CD4-positive, alpha-beta T cell (primary cell): ENCODE measurements at regions not wholly inside any gene's neighbourhood (a gene's known extent, or its start where the extent isn't known, plus 50 kb on each side); places are given as distances from the start of the nearest gene placed in this dataset.
A peak's percentile ranks its signal among the peaks of the same experiment; 100 is the strongest.

Source experiments
- ATAC-seq: fragments of 200-7000 bp; cut with Tn5 transposase; one replicate; pipeline ENCODE4 v1.10.0; 2022; ENCODE audit warnings: mild to moderate bottlenecking; ENCODE audit not compliant: poor library complexity
- CTCF ChIA-PET: fragments of 350-600 bp; sonication (Branson Sonifier 250); formaldehyde crosslinking; loops from one replicate; lab custom pipeline; 2021; ENCODE audit warnings: antibody characterized with exemption, inconsistent platforms; lab: Charles Lee
- POLR2A ChIA-PET: fragments of 350-600 bp; sonication (Branson Sonifier 250); formaldehyde crosslinking; loops from one replicate; lab custom pipeline; 2021; ENCODE audit warnings: antibody characterized with exemption, inconsistent platforms; lab: Charles Lee
- DNase-seq, 14 experiments: peaks; one replicate each; pipeline ENCODE4 v3.0.0-alpha.2; 2013 to 2020; ENCODE audit warnings: mixed read lengths in 2 of 14
- H3K27ac ChIP-seq, 2 donors: one replicate each; pipeline versions ENCODE4 v1.5.1 to v1.7.0; 2013; ENCODE audit warnings: low read length in 2 of 2, low read depth in 1 of 2, mild to moderate bottlenecking in 1 of 2
- H3K27me3 ChIP-seq, 2 experiments: 1 replicate in 1 of 2; 2 replicates in 1 of 2; pipeline versions ENCODE4 v1.6.1 to v1.7.0; 2013; ENCODE audit warnings: low read length in 2 of 2, control low read depth in 1 of 2, mild to moderate bottlenecking in 1 of 2, moderate library complexity in 1 of 2; ENCODE audit not compliant: insufficient read depth in 2 of 2, control insufficient read depth in 1 of 2
- H3K36me3 ChIP-seq: one replicate; pipeline ENCODE4 v1.6.1; 2013; ENCODE audit warnings: low read length, control low read depth; ENCODE audit not compliant: insufficient read depth
- H3K4me1 ChIP-seq: one replicate; pipeline ENCODE4 v1.6.1; 2013; ENCODE audit warnings: low read length, control low read depth; ENCODE audit not compliant: insufficient read depth
- H3K4me3 ChIP-seq: one replicate; pipeline ENCODE4 v1.5.1; 2013; ENCODE audit warnings: mild to moderate bottlenecking, low read length, moderate library complexity
- H3K9me3 ChIP-seq, 2 experiments: 1 replicate in 1 of 2; 2 replicates in 1 of 2; pipeline versions ENCODE4 v1.6.1 to v1.7.0; 2013; ENCODE audit warnings: low read length in 2 of 2, mild to moderate bottlenecking in 2 of 2, control low read depth in 1 of 2, moderate library complexity in 1 of 2; ENCODE audit not compliant: control insufficient read depth in 1 of 2, insufficient read depth in 1 of 2
- H3K27ac Mint-ChIP-seq: one replicate; pipeline ENCODE4 v1.8.0; 2020; ENCODE audit warnings: mixed read lengths
- H3K27me3 Mint-ChIP-seq: one replicate; pipeline ENCODE4 v1.8.0; 2021; ENCODE audit warnings: mixed read lengths
- H3K36me3 Mint-ChIP-seq: one replicate; pipeline ENCODE4 v1.8.0; 2021; ENCODE audit warnings: low read depth, mixed read lengths
- H3K4me1 Mint-ChIP-seq: one replicate; pipeline ENCODE4 v1.8.0; 2021; ENCODE audit warnings: low read depth, mixed read lengths
- H3K4me3 Mint-ChIP-seq: one replicate; pipeline ENCODE4 v1.8.0; 2020; ENCODE audit warnings: mild to moderate bottlenecking, mixed read lengths
- H3K9me3 Mint-ChIP-seq: one replicate; pipeline ENCODE4 v1.8.0; 2020; ENCODE audit warnings: mixed read lengths
- CTCF ChIP-seq: fragments of 200-600 bp; IDR thresholded peaks from one replicate; pipeline ENCODE4 v1.8.0; 2022; ENCODE audit warnings: antibody characterized with exemption, mild to moderate bottlenecking
- intact Hi-C, 2 experiments: fragments of 100-400 bp; cut with DNase I in 1 of 2; cut with micrococcal nuclease in 1 of 2; formaldehyde crosslinking; loops; one replicate each; pipeline versions ENCODE4 v1.15.1 to v1.9.0; 2023 to 2025; cut with DNase I, micrococcal nuclease

- Mint-ChIP-seq H3K27ac (no peak overlapping the region), H3K4me3 (peak overlapping the region; percentile 77), H3K36me3 (no peaks in the 10 kb centered on the region), H3K4me1 (peaks cover 34% of the 10 kb centered on the region), H3K27me3 (peaks cover 77% of the 10 kb centered on the region), H3K9me3 (no peaks in the 10 kb centered on the region)
- Histone ChIP-seq H3K9me3 (peaks cover 0 to 18% of the 10 kb centered on the region in 2 experiments), H3K4me1 (peaks cover 21% of the 10 kb centered on the region), H3K4me3 (no peak overlapping the region), H3K36me3 (no peaks in the 10 kb centered on the region), H3K27ac (no peak overlapping the region), H3K27me3 (peaks cover 34 to 55% of the 10 kb centered on the region in 2 experiments)
- ChIA-PET POLR2A (no interaction called here), CTCF (no interaction called here)
- ATAC-seq (no peak), DNase-seq (no peak)
- intact Hi-C loops, result no loop called here
- TF ChIP-seq CTCF, result no peak
Measured at GRCh38 chr6:21666853-21667681, 73.5 kb downstream of the SOX4 start.

- H3K27me3 ChIP-seq, result peaks cover 29 to 47% of the 10 kb centered on the region in 2 experiments
- DNase-seq (no peak), ATAC-seq (no peak)
- peaks cover 0 to 21% of the 10 kb centered on the region in 2 experiments for H3K9me3 ChIP-seq
- H3K27ac Mint-ChIP-seq, result no peak overlapping the region
- H3K4me1 ChIP-seq, result peaks cover 21% of the 10 kb centered on the region
- no peaks in the 10 kb centered on the region for H3K36me3 ChIP-seq
- no peak overlapping the region for H3K27ac ChIP-seq
- peaks cover 68% of the 10 kb centered on the region for H3K27me3 Mint-ChIP-seq
- POLR2A ChIA-PET, result no interaction called here
- intact Hi-C loops, result no loop called here
- CTCF ChIA-PET, result no interaction called here
- TF ChIP-seq CTCF, result no peak
- peaks cover 30% of the 10 kb centered on the region for H3K4me1 Mint-ChIP-seq
- H3K4me3 ChIP-seq, result no peak overlapping the region
- no peak overlapping the region for H3K4me3 Mint-ChIP-seq
- H3K36me3 Mint-ChIP-seq, result no peaks in the 10 kb centered on the region
- H3K9me3 Mint-ChIP-seq, result no peaks in the 10 kb centered on the region
Measured at GRCh38 chr6:21668795-21669194, 75.2 kb downstream of the SOX4 start.

GRCh38 chr6:21676769-21677168 lies 83.2 kb downstream of the SOX4 start:
- Histone ChIP-seq H3K27ac (no peak overlapping the region), H3K9me3 (peaks cover 0 to 8% of the 10 kb centered on the region in 2 experiments), H3K4me1 (no peaks in the 10 kb centered on the region), H3K36me3 (no peaks in the 10 kb centered on the region), H3K27me3 (no peaks in the 10 kb centered on the region), H3K4me3 (no peak overlapping the region)
- no peak for TF ChIP-seq CTCF
- Mint-ChIP-seq H3K27me3 (peaks cover 11% of the 10 kb centered on the region), H3K9me3 (no peaks in the 10 kb centered on the region), H3K36me3 (no peaks in the 10 kb centered on the region), H3K4me1 (no peaks in the 10 kb centered on the region), H3K27ac (no peak overlapping the region), H3K4me3 (no peak overlapping the region)
- CTCF ChIA-PET, result no interaction called here
- DNase-seq (no peak), ATAC-seq (no peak)
- intact Hi-C loops, result no loop called here
- POLR2A ChIA-PET, result no interaction called here
